ENCODE measurements at regions not wholly inside any gene's neighbourhood (a gene's known extent, or its start where the extent isn't known, plus 50 kb on each side); places are given as distances from the start of the nearest gene placed in this dataset.
"Not testable (repeated sequence)": the region's sequence is repeated elsewhere in the genome, so short reads cannot be mapped to it uniquely, and the experiment has no call there.

GRCh38 chr10:44267007-44267406 is 117.9 kb downstream of the CXCL12 start:
- H3K4me3 Mint-ChIP-seq: no peak overlapping the region
- peaks cover 6% of the 10 kb centered on the region for H3K27me3 Mint-ChIP-seq
- H3K4me1 Mint-ChIP-seq: no peaks in the 10 kb centered on the region
- no peak overlapping the region for H3K27ac Mint-ChIP-seq
- no peaks in the 10 kb centered on the region for H3K36me3 Mint-ChIP-seq (ENCODE audit: low read depth)
- no peak for ATAC-seq (replicated peaks)
- peaks cover 4% of the 10 kb centered on the region for H3K9me3 Mint-ChIP-seq

DNA sequence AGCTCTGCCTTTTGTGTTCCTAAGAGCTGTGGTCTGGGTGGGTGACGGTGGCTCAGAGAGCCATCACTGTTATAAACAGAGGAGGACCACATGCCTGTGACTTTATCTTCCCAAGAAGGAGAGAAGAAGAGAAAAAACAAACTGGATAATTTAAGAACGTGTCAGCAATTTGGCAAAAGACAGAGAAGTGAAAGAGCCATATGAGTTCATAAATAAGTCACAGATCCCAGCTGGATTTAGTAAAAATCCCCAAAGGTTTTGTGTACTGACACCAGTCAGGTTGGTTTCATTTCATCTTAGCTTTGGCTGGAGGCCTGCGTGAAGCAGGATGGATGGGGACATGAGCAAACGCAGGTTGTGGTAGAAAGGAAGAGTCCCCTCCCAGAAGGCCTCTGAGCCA is 120.7 kb downstream of the CXCL12 start:
- Mint-ChIP-seq H3K4me1 (no peaks in the 10 kb centered on the region), H3K27me3 (peaks cover 6% of the 10 kb centered on the region), H3K27ac (no peak overlapping the region), H3K9me3 (peaks cover 4% of the 10 kb centered on the region), H3K4me3 (no peak overlapping the region), H3K36me3 (ENCODE audit: low read depth) (no peaks in the 10 kb centered on the region)
- no peak for ATAC-seq (replicated peaks)

DNA sequence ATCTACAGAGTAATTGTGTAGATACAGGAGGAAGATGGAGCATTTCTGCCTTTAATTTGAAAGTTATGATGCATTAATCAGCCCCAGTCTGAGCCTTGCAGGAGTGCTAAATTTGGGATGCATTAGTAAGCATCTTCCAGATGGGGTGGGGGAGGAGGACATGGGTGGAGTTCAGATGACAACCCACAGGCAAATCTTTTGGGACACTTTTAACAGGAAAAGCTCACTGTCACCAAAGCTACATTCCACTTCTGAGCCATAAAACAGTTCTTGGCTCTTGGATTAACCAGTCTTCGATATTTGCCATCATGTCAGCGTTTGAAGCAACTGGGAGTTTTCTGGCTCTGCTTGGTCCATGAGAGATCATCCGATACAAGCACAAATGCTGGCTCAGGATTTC is 121.1 kb downstream of the CXCL12 start:
- no peaks in the 10 kb centered on the region for H3K36me3 Mint-ChIP-seq (ENCODE audit: low read depth)
- H3K9me3 Mint-ChIP-seq: peaks cover 4% of the 10 kb centered on the region
- peaks cover 6% of the 10 kb centered on the region for H3K27me3 Mint-ChIP-seq
- ATAC-seq (replicated peaks): no peak
- no peaks in the 10 kb centered on the region for H3K4me1 Mint-ChIP-seq
- H3K4me3 Mint-ChIP-seq: no peak overlapping the region
- H3K27ac Mint-ChIP-seq: no peak overlapping the region

GRCh38 chr10:44262551-44263251 is 122.2 kb downstream of the CXCL12 start:
- Mint-ChIP-seq H3K4me1 (no peaks in the 10 kb centered on the region), H3K27ac (no peak overlapping the region), H3K9me3 (peaks cover 4% of the 10 kb centered on the region), H3K4me3 (no peak overlapping the region), H3K36me3 (ENCODE audit: low read depth) (no peaks in the 10 kb centered on the region), H3K27me3 (peaks cover 6% of the 10 kb centered on the region)
- ATAC-seq (replicated peaks): no peak

DNA sequence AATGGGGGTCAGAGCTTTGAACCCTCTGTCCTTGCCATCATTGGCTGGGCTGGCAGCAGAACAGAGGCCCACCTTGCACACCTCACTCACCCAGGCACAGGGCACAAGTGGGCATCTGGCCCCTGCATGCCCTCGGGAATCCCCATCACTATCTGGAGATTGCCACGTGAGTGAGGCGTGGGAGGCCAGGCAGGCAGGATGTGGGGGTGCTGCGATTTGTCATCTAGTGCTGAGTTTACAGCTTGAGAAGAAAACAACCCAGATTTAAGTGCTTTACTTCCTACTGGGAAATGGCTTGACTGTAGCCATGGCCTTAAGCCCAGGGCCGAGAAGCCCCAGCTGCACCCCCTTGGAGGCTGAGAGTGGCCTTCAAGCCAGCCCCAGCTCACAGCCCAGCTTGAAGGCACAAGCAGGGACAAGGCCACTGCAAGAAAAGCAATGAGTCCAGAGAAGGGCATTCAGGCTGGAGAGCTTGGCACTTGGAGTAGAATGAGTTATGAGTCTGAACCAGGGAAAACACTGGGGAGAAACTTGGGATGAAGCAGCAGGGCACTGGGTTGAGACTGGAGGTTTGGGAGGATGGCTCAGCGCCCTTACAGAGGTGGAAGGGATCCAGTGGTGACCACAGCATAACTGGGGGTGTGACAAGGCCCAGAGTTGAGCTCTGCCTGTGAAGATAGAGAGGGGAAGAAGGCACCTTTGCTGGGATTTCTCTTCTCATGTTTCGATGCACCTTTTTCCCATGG is 123.0 kb downstream of the CXCL12 start:
- ATAC-seq (replicated peaks): peak; percentile 26
- no peak overlapping the region for H3K4me3 Mint-ChIP-seq
- no peaks in the 10 kb centered on the region for H3K4me1 Mint-ChIP-seq
- no peaks in the 10 kb centered on the region for H3K36me3 Mint-ChIP-seq (ENCODE audit: low read depth)
- H3K9me3 Mint-ChIP-seq: peaks cover 4% of the 10 kb centered on the region
- H3K27me3 Mint-ChIP-seq: peaks cover 6% of the 10 kb centered on the region
- peak overlapping the region; percentile 6 for H3K27ac Mint-ChIP-seq

DNA sequence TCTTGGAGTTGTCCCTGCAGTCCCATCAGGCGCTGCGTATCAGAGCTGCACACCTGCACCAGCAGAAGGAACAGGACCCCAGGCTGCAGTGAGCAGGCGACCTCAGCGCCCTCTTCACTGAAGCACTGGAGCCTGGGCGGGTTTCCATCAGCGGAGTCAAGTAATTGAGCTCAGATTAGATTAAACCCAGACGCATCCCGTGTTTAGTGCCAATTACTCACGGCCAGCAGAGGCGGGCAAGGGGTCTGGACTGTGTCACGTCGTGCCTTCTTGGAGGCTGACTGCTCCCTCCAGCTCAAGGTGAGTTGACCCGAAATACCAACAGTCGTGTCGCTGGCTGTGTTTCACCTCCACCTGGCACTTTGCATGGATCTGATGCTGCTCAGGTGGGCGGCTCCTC is 123.6 kb downstream of the CXCL12 start:
- ATAC-seq (replicated peaks): no peak
- H3K9me3 Mint-ChIP-seq: peaks cover under 1% of the 10 kb centered on the region
- H3K4me1 Mint-ChIP-seq: no peaks in the 10 kb centered on the region
- H3K36me3 Mint-ChIP-seq (ENCODE audit: low read depth): no peaks in the 10 kb centered on the region
- H3K27me3 Mint-ChIP-seq: peaks cover 3% of the 10 kb centered on the region
- H3K4me3 Mint-ChIP-seq: no peak overlapping the region
- H3K27ac Mint-ChIP-seq: no peak overlapping the region

- H3K27me3 Mint-ChIP-seq: peaks cover 3% of the 10 kb centered on the region
- no peak for ATAC-seq (replicated peaks)
- no peak overlapping the region for H3K27ac Mint-ChIP-seq
These were observed 124.5 kb downstream of the CXCL12 start for GRCh38 chr10:44260286-44260928.

GRCh38 chr10:44259090-44259874 is 125.6 kb downstream of the CXCL12 start:
- H3K4me1 Mint-ChIP-seq: no peaks in the 10 kb centered on the region
- no peak overlapping the region for H3K4me3 Mint-ChIP-seq
- H3K36me3 Mint-ChIP-seq (ENCODE audit: low read depth): no peaks in the 10 kb centered on the region
- no peak for ATAC-seq (replicated peaks)
- peaks cover 5% of the 10 kb centered on the region for H3K27me3 Mint-ChIP-seq
- no peaks in the 10 kb centered on the region for H3K9me3 Mint-ChIP-seq
- no peak overlapping the region for H3K27ac Mint-ChIP-seq

More at GRCh38 chr10:44260286-44260928, 124.5 kb downstream of the CXCL12 start:
- Mint-ChIP-seq H3K4me1 (no peaks in the 10 kb centered on the region), H3K9me3 (no peaks in the 10 kb centered on the region), H3K36me3 (ENCODE audit: low read depth) (no peaks in the 10 kb centered on the region), H3K4me3 (no peak overlapping the region)

DNA sequence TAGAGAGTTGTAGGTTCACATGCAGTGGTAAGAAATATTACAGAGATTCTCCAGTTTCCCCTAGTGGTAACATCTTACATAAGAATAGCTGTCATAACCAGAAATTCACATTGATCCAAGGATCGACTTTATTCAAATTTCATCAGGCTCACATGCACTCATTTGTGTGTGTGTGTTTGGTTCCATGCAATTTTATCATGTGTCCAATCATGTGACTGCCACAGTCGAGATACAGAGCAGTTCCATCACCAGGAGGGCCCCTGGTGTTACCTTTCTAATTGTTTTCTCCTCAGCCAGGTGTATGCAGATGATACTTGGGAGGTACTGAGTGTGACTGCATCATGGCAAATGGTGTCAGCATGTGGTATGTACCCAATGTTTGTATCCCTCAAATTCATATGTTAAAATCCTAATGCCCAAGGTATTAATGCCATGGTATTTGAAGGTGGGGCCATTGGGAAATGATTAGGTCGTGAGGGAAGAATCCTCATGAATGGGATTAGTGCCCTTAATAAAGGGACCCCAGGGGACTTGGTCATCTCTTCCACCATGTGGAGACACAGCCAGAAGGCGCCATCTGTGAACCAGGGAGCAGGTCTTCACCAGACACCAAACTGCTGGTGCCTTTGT is 126.3 kb downstream of the CXCL12 start:
- Mint-ChIP-seq H3K27ac (no peak overlapping the region), H3K4me1 (no peaks in the 10 kb centered on the region), H3K27me3 (peaks cover 4% of the 10 kb centered on the region), H3K36me3 (ENCODE audit: low read depth) (no peaks in the 10 kb centered on the region), H3K9me3 (no peaks in the 10 kb centered on the region), H3K4me3 (no peak overlapping the region)
- ATAC-seq (replicated peaks): no peak

GRCh38 chr10:44258019-44258418 is 126.9 kb downstream of the CXCL12 start:
- peaks cover 4% of the 10 kb centered on the region for H3K27me3 Mint-ChIP-seq
- H3K27ac Mint-ChIP-seq: no peak overlapping the region
- no peaks in the 10 kb centered on the region for H3K36me3 Mint-ChIP-seq (ENCODE audit: low read depth)
- no peak overlapping the region for H3K4me3 Mint-ChIP-seq
- no peak for ATAC-seq (replicated peaks)
- H3K4me1 Mint-ChIP-seq: no peaks in the 10 kb centered on the region
- no peaks in the 10 kb centered on the region for H3K9me3 Mint-ChIP-seq

- Mint-ChIP-seq H3K9me3 (peaks cover 4% of the 10 kb centered on the region), H3K27ac (no peak overlapping the region), H3K36me3 (ENCODE audit: low read depth) (no peaks in the 10 kb centered on the region), H3K4me1 (no peaks in the 10 kb centered on the region), H3K27me3 (peaks cover 18% of the 10 kb centered on the region), H3K4me3 (no peak overlapping the region)
- ATAC-seq (replicated peaks): no peak
These were observed 131.0 kb downstream of the CXCL12 start for GRCh38 chr10:44253769-44254462.

GRCh38 chr10:44252631-44253030 is 132.3 kb downstream of the CXCL12 start:
- peaks cover 20% of the 10 kb centered on the region for H3K27me3 Mint-ChIP-seq
- H3K36me3 Mint-ChIP-seq (ENCODE audit: low read depth); ATAC-seq (replicated peaks); H3K4me3 Mint-ChIP-seq; H3K27ac Mint-ChIP-seq; H3K4me1 Mint-ChIP-seq; H3K9me3 Mint-ChIP-seq: not testable (repeated sequence)

DNA sequence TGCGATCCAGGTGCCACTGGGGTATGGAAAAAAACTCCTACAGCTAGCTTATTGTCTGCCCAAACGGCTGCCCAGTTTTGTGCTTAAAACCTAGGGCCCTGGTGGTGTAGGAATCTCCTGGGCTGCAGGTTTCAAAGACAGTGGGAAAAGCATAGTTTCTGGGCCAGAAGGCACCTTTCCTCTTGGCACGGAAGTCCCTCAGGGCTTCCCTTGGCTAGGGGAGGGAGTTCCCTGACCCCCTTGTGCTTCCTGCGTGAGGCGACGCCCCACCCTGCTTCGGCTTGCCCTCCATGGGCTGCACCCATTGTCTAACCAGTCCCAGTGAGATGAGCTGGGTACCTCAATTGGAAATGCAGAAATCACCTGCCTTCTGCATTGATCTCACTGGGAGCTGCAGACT is 135.0 kb downstream of the CXCL12 start:
- H3K4me3 Mint-ChIP-seq, H3K4me1 Mint-ChIP-seq, H3K27ac Mint-ChIP-seq: not testable (repeated sequence)

More for the DNA sequence above, 135.0 kb downstream of the CXCL12 start:
- not testable (repeated sequence) for ATAC-seq (replicated peaks); H3K36me3 Mint-ChIP-seq (ENCODE audit: low read depth)
- H3K27me3 Mint-ChIP-seq: peaks cover 25% of the 10 kb centered on the region
- H3K9me3 Mint-ChIP-seq: peaks cover 14% of the 10 kb centered on the region

Measured in activated T-helper 17 cell treated with anti-CD3 and anti-CD28 coated beads, Interleukin-2, amount 50 U/mL, for 72 hours (primary cell).